ENCODE measurements at regions not wholly inside any gene's neighbourhood (a gene's known extent, or its start where the extent isn't known, plus 50 kb on each side); places are given as distances from the start of the nearest gene placed in this dataset.

DNA sequence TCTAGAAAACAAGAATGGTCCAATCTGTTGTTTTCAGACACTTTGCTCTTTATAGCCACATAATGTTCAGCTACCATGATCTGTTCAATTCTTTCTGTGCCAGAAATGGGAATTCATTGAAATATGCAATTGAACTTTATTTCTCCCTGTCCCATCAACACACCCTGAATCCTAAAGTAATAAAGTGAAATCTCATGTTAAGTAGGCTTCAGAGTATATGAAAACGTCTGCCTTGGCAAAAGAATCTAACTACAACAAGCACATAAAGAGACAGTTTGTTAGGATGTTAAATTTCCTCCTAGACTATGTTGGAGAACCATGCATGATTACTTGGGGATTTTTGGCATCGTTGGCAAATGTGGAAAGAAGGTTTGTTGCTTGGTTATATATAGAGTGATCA lies 722.7 kb downstream of the XPNPEP1 start:
- Histone ChIP-seq H3K9me3 (ENCODE audit: insufficient read depth, low read depth) (no peaks in the 10 kb centered on the region), H2AFZ (no peak overlapping the region), H3F3A (ENCODE audit: insufficient read depth, low read depth) (no peaks in the 10 kb centered on the region), H3K27ac (no peak overlapping the region), H3K9me2 (ENCODE audit: insufficient read depth) (no peaks in the 10 kb centered on the region), H3K27me3 (ENCODE audit: insufficient read depth, low read depth) (no peaks in the 10 kb centered on the region), H4K20me1 (ENCODE audit: insufficient read depth) (no peaks in the 10 kb centered on the region), H3K4me2 (no peak overlapping the region), H3K79me2 (ENCODE audit: low read depth) (no peaks in the 10 kb centered on the region), H3K4me3 (no peak overlapping the region), H3K4me1 (replicated peaks; ENCODE audit: insufficient read depth) (no peaks in the 10 kb centered on the region), H3K36me3 (ENCODE audit: low read depth) (no peaks in the 10 kb centered on the region)
- intact Hi-C loops (cut with micrococcal nuclease; ENCODE audit: unreplicated experiment): no loop called here
- BruUV-seq (replicated peaks): no TSS peak
- CTCF ChIA-PET: no interaction called here
- no peak for DNase-seq
- TF ChIP-seq EZH2 (IDR thresholded peaks at IDR 0.05; ENCODE audit: low read depth): no peak
- TF ChIP-seq, protein P1, sequence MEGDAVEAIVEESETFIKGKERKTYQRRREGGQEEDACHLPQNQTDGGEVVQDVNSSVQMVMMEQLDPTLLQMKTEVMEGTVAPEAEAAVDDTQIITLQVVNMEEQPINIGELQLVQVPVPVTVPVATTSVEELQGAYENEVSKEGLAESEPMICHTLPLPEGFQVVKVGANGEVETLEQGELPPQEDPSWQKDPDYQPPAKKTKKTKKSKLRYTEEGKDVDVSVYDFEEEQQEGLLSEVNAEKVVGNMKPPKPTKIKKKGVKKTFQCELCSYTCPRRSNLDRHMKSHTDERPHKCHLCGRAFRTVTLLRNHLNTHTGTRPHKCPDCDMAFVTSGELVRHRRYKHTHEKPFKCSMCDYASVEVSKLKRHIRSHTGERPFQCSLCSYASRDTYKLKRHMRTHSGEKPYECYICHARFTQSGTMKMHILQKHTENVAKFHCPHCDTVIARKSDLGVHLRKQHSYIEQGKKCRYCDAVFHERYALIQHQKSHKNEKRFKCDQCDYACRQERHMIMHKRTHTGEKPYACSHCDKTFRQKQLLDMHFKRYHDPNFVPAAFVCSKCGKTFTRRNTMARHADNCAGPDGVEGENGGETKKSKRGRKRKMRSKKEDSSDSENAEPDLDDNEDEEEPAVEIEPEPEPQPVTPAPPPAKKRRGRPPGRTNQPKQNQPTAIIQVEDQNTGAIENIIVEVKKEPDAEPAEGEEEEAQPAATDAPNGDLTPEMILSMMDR (conservative IDR thresholded peaks at IDR 0.05): no peak
- POLR2A ChIA-PET (ENCODE audit: unreplicated experiment): no interaction called here

DNA sequence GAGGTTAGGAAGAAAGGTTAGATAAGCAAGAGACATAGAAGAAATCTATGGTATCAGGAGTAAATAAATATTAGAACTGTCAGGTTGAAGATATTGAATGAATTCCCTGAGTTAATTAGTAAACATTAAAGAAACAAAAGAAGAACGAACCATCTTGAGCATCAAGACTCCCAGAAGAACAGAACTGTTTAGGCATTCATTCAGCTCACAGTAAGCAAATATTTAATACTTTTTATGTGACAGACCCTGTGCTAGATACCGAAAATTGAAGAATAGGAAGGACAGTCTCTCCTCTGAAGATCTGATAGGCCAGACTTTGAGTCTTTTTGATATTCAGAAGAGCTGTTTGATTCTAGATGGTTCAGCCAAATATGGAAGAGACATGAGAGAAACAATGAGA lies 731.5 kb downstream of the XPNPEP1 start:
- no peak overlapping the region for H3K4me2 ChIP-seq
- H3K9me2 ChIP-seq (ENCODE audit: insufficient read depth): no peaks in the 10 kb centered on the region
- no peak overlapping the region for H3K27ac ChIP-seq
- ChIA-PET POLR2A (ENCODE audit: unreplicated experiment) (no interaction called here), CTCF (no interaction called here)
- no peak overlapping the region for H2AFZ ChIP-seq
- no TSS peak for BruUV-seq (replicated peaks)
- DNase-seq: no peak
- intact Hi-C loops (cut with micrococcal nuclease; ENCODE audit: unreplicated experiment): no loop called here
- no peaks in the 10 kb centered on the region for H3F3A ChIP-seq (ENCODE audit: insufficient read depth, low read depth)
- H3K27me3 ChIP-seq (ENCODE audit: insufficient read depth, low read depth): no peaks in the 10 kb centered on the region
- no peaks in the 10 kb centered on the region for H3K36me3 ChIP-seq (ENCODE audit: low read depth)
- H4K20me1 ChIP-seq (ENCODE audit: insufficient read depth): no peaks in the 10 kb centered on the region
- TF ChIP-seq, protein P1 (conservative IDR thresholded peaks at IDR 0.05): no peak
- TF ChIP-seq EZH2 (IDR thresholded peaks at IDR 0.05; ENCODE audit: low read depth): no peak
- H3K9me3 ChIP-seq (ENCODE audit: insufficient read depth, low read depth): no peaks in the 10 kb centered on the region
- H3K79me2 ChIP-seq (ENCODE audit: low read depth): no peaks in the 10 kb centered on the region
- no peaks in the 10 kb centered on the region for H3K4me1 ChIP-seq (replicated peaks; ENCODE audit: insufficient read depth)
- no peak overlapping the region for H3K4me3 ChIP-seq

DNA sequence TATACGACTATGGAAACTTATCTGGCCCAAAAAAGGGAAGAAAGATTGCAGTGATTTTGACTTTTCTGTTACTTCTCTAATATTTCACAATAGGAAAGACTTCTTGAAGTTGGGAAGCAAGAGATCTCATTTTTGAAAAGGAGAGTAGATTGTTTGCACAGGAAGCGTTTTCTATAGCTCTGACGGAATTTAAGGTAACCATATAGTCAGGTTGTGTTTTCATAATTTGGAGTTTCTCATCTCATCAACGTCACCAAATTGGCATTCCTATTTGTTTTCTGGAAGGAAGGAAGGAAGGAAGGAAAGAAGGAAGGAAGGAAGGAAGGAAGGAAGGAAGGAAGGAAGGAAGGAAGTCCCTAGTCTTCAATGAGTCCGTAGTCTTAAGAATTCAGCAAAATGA lies 732.0 kb downstream of the XPNPEP1 start:
- ChIA-PET POLR2A (ENCODE audit: unreplicated experiment) (no interaction called here), CTCF (no interaction called here)
- no peak overlapping the region for H3K27ac ChIP-seq
- no peaks in the 10 kb centered on the region for H3K9me2 ChIP-seq (ENCODE audit: insufficient read depth)
- H4K20me1 ChIP-seq (ENCODE audit: insufficient read depth): no peaks in the 10 kb centered on the region
- no TSS peak for BruUV-seq (replicated peaks)
- H2AFZ ChIP-seq: no peak overlapping the region
- H3K4me2 ChIP-seq: no peak overlapping the region
- H3K4me3 ChIP-seq: no peak overlapping the region
- H3K79me2 ChIP-seq (ENCODE audit: low read depth): no peaks in the 10 kb centered on the region
- H3F3A ChIP-seq (ENCODE audit: insufficient read depth, low read depth): no peaks in the 10 kb centered on the region
- DNase-seq: no peak
- H3K27me3 ChIP-seq (ENCODE audit: insufficient read depth, low read depth): no peaks in the 10 kb centered on the region
- H3K36me3 ChIP-seq (ENCODE audit: low read depth): no peaks in the 10 kb centered on the region
- no peak for TF ChIP-seq EZH2 (IDR thresholded peaks at IDR 0.05; ENCODE audit: low read depth)
- TF ChIP-seq, protein P1 (conservative IDR thresholded peaks at IDR 0.05): no peak
- intact Hi-C loops (cut with micrococcal nuclease; ENCODE audit: unreplicated experiment): no loop called here
- H3K9me3 ChIP-seq (ENCODE audit: insufficient read depth, low read depth): no peaks in the 10 kb centered on the region
- no peaks in the 10 kb centered on the region for H3K4me1 ChIP-seq (replicated peaks; ENCODE audit: insufficient read depth)

Data from PC-9 (cell line).